GM12874 (cell line): ENCODE measurements at regions not wholly inside any gene's neighbourhood (a gene's known extent, or its start where the extent isn't known, plus 50 kb on each side); places are given as distances from the start of the nearest gene placed in this dataset.

ENCODE experiments used
- TF ChIP-seq, protein P1 (sequence below): IDR thresholded peaks from 2 replicates; pipeline ENCODE4 v1.5.1; 2011; ENCODE audit warnings: low read depth, mild to moderate bottlenecking, control low read depth, low read length, moderate library complexity; ENCODE audit not compliant: insufficient read depth

- TF ChIP-seq, protein P1, sequence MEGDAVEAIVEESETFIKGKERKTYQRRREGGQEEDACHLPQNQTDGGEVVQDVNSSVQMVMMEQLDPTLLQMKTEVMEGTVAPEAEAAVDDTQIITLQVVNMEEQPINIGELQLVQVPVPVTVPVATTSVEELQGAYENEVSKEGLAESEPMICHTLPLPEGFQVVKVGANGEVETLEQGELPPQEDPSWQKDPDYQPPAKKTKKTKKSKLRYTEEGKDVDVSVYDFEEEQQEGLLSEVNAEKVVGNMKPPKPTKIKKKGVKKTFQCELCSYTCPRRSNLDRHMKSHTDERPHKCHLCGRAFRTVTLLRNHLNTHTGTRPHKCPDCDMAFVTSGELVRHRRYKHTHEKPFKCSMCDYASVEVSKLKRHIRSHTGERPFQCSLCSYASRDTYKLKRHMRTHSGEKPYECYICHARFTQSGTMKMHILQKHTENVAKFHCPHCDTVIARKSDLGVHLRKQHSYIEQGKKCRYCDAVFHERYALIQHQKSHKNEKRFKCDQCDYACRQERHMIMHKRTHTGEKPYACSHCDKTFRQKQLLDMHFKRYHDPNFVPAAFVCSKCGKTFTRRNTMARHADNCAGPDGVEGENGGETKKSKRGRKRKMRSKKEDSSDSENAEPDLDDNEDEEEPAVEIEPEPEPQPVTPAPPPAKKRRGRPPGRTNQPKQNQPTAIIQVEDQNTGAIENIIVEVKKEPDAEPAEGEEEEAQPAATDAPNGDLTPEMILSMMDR, result no peak
These were observed 682.4 kb upstream of the PABPC4L start for GRCh38 chr4:134883831-134884449.

DNA sequence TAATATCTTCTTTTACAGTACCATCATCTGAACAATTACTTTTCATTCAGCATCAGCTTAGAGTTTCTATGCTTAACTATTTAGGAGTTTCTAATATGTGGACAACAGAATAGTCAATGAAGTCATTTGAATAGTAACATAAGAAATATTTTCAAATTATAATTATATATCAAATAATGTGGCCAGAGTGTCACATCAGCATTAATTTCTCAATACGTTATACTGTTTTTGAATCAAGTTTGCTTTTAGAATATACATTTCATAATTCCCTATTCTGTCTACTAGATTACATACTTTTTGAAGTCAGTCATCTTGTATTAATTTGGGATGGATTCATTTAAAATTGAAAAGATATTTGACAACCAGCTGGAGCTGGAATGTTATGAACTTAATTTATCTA is 677.4 kb upstream of the PABPC4L start:
- TF ChIP-seq, protein P1, result no peak

DNA sequence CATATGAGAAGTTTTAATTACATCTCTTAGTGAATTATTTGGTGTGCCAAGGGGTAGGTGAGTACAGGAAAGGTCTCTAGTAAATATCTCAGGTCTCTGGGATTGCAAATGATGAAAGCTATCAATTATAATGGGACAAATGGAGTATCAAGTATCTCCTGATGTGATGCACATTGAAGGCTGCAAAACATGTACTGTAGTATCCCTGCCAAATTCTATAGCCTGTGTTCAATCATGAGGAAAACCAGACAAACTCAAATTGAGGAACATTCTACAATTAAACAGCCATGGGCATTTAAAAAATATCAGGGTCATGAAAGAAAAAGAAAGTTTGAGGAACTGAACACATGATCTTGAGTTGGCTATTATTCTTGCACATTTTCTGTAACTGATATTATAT is 665.4 kb upstream of the PABPC4L start:
- TF ChIP-seq, protein P1, result no peak

DNA sequence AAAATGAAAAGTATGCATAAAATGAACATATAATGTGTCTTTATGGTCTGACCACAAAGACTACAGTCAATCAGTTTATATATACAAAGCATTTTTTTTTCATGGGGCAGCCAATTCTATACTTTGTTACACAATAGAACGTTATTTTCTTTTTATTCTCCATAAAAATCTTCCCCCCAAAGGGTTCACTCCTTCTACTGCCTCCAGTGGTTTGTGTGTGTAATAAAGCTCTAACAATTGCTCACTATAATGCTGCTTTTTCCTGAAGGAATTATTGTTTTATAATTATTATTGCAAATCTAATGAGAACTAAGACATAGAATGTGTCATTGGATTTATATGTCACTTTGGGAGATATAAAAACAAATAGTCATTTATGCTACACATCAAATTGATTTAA is 664.1 kb upstream of the PABPC4L start:
- TF ChIP-seq, protein P1, result no peak

GRCh38 chr4:134862116-134862515 is 660.5 kb upstream of the PABPC4L start:
- TF ChIP-seq, protein P1, result no peak

DNA sequence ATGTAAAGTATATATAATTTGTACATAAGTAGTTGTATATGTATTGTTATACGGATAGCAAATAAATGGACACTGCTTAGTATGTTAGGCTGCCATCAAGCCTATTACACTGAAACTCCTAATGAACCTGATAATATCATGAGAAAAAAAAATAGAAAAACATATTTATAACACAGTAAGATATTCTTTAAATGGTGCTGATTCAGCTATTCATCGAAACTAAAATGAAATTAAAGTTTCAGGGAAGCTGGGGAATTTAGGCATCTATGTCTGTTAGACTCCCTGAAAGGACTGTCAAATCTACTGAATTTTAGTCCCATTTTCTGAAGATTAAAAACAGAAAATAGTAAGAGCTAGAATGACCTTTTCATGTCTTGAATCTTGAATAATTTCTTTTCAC is 647.1 kb upstream of the PABPC4L start:
- TF ChIP-seq, protein P1, result no peak

GRCh38 chr4:134812611-134813010 is 611.0 kb upstream of the PABPC4L start:
- TF ChIP-seq, protein P1, result no peak
